ENCODE measurements at regions not wholly inside any gene's neighbourhood (a gene's known extent, or its start where the extent isn't known, plus 50 kb on each side); places are given as distances from the start of the nearest gene placed in this dataset.

GRCh38 chr3:29067007-29067406, 213.9 kb upstream of the RBMS3 start:
- no peak for DNase-seq

- DNase-seq = no peak
Measured at GRCh38 chr3:29070959-29071634, 209.8 kb upstream of the RBMS3 start.

- no peak for DNase-seq
Measured at GRCh38 chr3:29072611-29073010, 208.3 kb upstream of the RBMS3 start.

DNA sequence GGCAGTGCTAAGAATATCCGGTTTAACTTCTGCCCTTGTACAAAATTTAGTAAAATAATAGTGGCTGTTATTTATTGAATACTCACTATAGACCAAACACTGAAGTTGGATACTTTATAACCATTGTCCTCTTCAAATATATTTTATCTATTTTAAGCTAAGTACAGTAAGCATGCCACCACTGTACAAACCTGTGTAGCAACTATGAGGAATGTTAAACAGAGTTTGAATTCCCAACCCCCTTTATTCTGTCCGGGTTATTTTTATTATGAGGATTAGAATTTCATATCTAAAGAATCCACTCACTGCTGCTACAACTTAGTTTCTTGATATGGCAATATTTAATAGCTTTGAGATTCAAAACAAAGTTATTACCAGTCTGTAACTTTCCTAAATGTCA, 203.5 kb upstream of the RBMS3 start:
- no peak for DNase-seq

DNA sequence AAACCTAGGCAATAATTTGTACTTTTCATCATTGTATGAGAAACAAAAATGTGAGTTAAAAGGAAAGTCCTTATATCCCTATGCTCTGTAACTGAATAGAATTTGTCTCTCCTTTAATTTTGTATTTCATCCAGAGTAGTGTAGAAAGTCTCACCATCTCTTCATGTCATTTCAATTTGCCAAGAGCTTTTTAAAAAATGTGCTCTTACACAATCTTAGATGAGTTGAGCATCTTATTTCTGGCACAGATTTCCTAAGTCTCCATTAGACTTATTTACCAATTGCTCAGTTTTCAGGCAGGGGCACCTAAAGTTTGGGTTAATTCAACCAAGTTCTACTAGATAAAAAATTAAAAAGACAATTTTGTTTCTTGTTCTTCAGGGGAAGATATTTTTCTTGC, 201.5 kb upstream of the RBMS3 start:
- no peak for DNase-seq

DNA sequence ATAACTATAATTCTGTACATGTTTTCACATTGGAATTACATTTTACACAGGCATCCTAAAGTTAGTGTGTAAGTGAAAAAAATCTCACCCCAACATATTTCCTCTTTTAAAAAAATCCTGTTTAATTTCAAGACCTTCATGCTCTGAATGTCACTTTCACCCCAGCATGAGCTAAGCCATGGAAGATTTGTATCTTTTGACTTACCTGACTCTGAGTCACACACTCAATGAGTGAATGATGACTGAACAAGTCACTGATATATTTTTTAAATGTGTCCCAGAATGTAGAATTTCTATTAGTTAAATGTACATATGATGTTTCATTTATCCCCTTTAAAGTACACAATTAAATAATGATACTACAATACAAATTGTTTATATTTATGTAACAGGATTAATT, 199.9 kb upstream of the RBMS3 start:
- DNase-seq = no peak

DNA sequence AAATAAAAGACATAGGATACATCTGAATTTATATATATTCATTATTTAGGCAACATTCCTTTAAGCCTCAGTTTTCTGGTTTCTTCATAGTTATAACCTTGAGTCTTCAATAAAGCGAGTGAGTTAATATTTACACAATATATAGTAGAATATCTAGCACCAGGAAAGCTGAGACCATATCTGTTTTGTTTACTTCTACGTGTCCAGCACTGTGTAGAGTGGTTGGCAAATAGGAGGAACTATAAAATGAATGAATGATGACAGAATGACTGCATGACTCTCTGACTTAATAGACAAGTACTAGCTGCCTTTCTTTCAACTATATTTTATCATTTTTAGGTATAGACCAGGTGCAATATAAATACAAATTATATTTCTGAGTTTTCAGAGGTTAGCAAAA, 197.8 kb upstream of the RBMS3 start:
- no peak for DNase-seq

- no peak for DNase-seq
Measured at GRCh38 chr3:29083676-29084075, 197.2 kb upstream of the RBMS3 start.

- DNase-seq = no peak
Measured at GRCh38 chr3:29088579-29088978, 192.3 kb upstream of the RBMS3 start.

DNA sequence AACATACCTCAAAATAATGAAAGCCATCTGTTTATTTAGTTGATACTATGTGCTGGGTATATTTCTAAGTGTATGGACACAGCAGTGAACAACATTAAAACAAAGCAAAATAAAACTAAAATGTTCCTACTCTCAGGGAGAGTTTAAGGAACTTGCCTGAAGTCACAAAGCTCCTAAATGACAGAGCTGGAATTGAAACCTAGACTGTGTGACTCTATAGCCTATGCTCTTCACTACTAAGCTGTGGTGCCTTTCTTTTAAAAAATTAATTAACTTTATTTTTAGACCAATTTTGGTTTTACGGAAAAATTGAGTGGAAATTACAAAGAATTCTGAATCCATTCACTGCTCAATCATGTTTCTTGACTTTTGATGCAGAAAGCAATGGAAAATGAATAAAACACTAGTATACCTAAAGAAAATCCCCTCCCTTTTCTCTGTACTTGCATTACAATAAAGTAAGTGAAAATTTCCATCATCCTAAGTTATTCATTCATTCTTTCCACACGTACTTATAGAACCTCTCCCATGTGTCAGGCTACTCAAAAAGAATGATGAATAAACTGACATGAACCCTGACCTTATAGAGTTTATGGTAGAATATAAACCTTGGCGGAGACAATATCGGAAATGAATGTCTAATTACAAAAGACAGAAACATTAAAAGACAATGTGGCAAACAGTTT, 189.8 kb upstream of the RBMS3 start:
- DNase-seq = no peak

DNA sequence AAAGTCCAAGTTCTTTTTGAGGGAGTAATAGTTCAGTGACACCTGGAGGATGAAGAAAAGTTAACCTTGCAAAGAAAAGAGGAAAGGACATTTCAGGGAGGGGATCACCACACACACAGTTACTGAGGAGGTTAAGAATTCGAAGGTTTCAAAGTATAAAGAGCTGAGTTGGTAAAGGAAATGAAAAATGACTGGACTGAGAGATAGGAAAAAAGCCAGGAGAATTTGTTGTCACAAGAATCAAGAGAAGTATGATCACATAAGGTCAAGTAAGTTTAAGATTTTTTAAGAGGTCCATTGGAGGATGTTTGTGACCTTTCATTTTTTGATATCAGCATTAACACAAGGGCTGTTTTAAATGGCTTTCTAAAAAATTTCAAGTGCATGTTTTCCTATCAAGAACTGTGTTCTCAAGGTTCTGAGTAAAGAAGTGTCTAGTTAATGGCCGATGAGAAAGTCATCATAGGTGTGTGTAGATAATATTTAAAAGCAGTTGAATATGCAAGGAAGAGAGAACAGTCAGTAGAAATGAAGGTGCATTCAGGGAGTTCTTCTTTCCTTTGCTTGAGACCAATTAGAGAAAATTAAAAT, 189.2 kb upstream of the RBMS3 start:
- no peak for DNase-seq

- no peak for DNase-seq
Measured at GRCh38 chr3:29092348-29092747, 188.5 kb upstream of the RBMS3 start.

DNA sequence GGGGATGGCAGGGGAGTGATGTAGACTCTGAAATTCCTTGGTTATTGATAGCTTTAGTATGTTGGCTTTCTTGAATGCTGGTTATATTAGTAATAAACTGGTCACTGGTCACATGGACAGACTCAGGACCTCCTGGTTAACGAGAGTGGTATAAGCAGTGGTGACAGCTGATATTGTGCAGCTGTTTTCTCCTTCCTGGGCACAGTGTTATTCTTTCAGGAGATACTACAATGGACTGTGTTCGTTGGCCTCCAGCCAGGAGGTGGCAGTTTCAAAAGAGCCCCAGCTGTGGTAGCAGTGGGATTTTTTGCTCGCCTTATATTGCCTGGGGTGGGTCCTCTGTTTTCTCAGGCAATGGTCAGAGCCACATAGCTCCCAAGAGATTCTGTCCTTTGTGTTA, 181.6 kb upstream of the RBMS3 start:
- no peak for DNase-seq

GRCh38 chr3:29099775-29100174, 181.1 kb upstream of the RBMS3 start:
- DNase-seq = no peak

DNA sequence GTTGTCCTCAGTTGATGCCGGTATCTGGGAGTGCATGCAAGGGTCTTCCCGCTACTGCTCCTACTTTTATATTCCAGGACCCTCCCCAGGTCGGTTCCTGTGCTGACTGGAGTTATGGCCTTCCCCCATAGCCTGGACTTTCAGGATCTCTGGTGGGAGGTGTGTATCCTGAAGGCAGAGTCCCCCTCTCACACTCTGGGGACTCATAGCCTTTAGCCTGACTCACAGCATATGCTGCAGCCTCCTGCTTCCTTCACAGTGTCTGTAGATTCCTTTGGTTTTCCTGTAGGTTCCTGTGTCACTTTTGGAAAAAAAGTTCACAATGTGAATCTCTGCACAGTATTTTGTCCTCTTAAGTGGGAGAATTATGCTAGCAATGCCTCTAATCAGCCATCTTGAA, 180.6 kb upstream of the RBMS3 start:
- no peak for DNase-seq

GRCh38 chr3:29128001-29128400, 152.9 kb upstream of the RBMS3 start:
- no peak for DNase-seq

GRCh38 chr3:29137601-29138000, 143.3 kb upstream of the RBMS3 start:
- DNase-seq = no peak

GRCh38 chr3:29138171-29138570, 142.7 kb upstream of the RBMS3 start:
- DNase-seq = no peak

DNA sequence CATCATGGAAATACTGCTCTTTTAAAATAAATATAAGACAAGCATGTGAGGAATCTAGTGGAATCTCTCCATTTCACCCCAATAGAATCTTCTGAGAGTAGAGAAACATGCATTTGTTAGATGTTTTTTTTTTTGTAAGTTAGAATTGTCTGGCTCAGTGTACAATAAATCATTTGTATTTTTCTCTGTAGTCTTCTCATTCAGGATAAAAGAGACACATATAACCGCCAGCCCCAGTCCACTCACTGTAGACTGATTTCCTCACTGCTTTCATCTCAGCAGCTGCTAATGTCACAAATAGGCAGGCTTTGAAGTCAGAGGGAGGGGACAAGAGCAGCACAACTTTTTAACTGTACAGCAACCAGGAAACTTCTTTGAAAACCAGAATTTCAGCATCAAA, 140.2 kb upstream of the RBMS3 start:
- peak in 1 of 2 donors; percentile 12 for DNase-seq

GRCh38 chr3:29141197-29141917, 139.5 kb upstream of the RBMS3 start:
- no peak for DNase-seq

DNA sequence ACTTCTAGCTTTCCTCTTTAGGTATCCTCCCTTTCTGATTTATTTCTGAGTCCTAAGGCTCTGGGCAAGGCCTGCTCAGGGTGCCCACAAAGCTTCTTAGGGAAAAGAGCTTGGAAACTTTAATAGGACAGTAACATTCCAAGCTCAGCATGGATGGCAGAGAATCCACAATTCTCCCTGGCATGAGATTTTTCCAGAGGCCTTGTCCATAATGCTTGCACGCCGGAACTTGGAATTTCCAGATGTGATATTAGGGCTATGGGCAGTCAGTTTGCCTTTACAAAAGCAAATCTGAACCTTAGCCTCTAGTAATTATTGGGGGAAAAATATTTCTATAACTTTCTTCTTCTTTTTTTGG, 139.0 kb upstream of the RBMS3 start:
- DNase-seq = no peak

DNA sequence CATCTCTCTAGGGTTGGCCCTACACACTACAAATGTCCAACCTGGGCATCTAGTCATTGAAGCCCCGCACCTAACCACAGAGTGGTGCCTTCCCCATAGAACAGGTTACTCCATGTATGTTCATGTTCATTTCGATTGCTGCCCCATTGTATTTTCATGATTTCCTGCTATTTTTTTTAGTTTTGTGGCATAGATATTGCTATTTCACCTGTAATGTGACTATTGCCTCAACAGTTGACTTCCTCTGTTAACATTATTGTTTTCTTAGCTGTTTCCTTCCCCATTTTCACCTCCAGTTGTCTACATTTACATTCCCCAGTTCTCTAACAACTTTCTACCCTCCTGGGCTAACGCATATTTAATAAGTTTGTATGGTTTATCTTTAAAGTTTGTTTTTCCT, 137.7 kb upstream of the RBMS3 start:
- no peak for DNase-seq

- no peak for DNase-seq
Measured at GRCh38 chr3:29144361-29144760, 136.5 kb upstream of the RBMS3 start.

DNA sequence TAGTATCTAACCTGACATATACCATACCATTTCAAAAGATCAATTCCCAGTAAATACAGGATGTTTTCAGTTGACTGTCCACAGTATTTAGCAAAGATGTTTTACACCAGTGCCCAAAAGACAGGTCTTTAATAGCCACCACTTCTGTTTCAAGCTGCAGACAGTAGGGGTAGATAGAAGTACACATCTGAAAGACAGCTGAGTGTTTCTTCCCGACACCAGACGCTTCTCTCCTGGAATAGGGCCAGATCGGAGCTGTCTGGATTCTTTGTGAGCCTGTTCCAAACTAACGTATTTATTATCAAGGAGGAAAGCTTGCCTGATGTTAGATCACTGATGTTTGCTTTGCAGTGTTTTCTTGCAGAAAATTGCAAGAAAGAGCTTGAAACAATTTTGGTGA, 136.1 kb upstream of the RBMS3 start:
- DNase-seq = no peak
